HG02798 (cell line): ENCODE measurements at regions not wholly inside any gene's neighbourhood (a gene's known extent, or its start where the extent isn't known, plus 50 kb on each side); places are given as distances from the start of the nearest gene placed in this dataset.
"Not testable (repeated sequence)": the region's sequence is repeated elsewhere in the genome, so short reads cannot be mapped to it uniquely, and the experiment has no call there.

Experiments used
- ATAC-seq: cut with Tn5 transposase; IDR thresholded peaks from one replicate; pipeline ENCODE4 v1.9.1; 2021; ENCODE audit warnings: mild to moderate bottlenecking; ENCODE audit not compliant: unreplicated experiment, poor library complexity

DNA sequence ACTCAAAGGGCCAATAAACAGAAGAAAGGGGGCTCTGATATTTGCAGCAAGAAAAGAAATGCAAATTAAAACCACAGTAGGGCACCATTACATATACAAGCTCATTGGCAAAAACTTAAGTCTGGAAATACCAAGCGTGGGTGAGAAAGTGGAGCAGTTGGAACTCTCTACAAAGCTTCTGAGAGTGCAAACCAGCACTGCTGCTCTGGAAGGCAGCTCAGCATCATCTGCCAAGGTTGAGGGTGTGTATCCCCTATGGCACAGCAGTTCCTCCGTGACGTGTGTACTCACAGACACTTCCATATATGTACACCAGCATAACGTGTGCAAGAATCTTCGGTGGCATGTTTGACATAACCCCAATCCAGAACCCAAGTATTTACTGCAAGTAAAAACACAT lies 271.0 kb upstream of the ATP10A start:
- ATAC-seq = no peak

DNA sequence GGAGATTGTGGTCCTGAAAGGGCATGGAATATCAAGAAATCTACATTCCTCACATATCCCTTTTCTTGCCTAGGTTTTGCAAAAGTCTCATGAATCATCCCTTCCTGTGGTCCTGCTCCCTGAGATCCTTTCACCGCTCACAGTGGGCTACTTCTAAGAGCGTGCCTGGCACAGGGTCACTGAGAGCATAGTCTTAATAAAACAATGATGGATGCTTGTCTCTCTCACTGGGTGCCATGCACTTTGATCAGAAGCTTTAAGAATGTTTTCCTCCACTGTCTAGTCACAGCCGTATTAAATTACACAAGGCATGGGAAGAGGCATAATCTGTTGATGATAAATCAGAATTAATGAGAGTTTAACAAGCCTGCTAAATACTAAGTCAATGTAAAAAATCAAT lies 269.7 kb upstream of the ATP10A start:
- no peak for ATAC-seq

DNA sequence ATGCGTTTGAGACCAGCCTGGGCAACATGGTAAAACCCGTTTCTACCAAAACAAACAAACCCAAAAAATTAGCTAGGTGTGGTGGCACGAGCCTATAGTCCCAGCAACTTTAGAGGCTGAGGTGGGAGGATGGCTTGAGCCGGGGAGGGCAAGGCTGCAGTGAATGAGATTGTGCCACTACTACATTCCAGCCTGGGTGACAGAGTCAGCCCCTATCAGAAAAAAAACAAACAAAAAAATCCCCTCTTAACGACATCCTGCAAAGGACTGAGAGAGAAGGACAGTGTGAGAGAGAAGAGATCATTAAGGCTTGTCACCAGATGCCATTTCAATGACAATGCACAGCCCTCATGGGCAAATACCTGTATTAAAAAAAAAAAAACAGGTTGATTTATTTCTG lies 266.7 kb upstream of the ATP10A start:
- no peak for ATAC-seq

DNA sequence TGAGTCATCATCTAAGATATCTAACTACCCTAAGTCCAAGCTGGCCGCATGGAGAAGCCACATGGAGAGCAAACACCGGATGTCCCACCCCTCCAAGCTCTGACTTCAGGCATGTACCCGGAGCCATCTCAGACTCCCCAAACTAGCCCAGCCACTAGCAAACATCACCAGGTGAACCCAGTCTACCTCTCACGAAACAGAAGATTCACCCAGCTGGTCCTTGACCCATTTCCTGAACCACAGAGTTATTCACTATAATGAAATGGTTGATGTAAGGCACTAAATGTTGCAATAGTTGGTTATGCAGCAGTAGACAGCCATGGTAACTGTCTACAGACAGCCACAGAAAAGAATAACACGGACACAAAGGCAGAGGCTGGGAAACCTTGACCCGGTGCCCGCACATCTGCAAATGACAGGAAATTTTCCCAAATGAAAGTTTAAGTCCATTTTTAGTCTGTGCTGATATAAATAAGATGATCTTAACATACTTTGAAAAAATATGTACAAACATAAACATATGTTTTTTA lies 265.5 kb upstream of the ATP10A start:
- no peak for ATAC-seq

DNA sequence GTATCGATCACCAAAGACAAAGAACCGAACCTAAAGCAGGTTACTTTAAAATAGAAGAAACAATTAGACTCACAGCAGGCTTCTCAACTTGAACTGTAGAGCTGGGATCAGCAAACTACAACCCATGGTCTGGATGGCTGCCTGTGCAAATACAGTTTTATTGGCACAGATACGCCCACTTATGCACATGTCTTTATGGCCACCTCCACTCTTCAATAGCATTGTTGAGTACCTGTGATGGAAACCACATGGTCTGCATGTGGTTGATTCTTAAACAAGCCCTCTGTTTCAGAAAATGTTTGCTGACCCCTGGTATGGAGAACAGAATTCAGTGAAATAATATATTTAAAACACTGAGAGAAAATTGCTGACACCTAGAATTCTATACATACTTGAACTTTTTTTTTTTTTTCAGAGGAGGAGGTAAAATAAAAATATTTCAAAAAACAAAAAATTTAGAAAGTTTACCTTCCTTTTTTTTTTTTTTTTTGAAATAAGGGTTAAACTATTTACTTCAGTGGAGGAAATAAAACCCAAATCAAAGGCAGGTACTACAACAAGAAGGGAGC lies 263.8 kb upstream of the ATP10A start:
- ATAC-seq = no peak

DNA sequence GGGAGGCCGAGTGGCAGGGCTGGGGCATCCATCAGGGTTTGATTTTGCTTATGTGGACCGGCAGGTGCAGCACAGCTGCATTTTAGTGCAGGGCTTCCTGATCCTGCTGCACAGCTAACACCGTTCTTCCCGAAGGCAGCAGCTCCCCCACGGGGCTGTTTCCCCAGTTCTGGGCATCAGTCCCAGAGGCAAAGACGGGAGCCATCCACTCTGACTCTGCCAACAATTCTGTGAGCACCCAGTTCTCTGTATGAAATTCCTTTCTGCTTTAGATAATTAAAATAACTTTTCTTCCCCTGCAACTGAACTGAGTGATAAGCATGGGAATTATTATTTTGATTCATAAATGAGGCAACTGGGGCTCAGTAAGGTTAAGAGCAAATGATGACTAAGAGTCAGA lies 262.9 kb upstream of the ATP10A start:
- no peak for ATAC-seq

DNA sequence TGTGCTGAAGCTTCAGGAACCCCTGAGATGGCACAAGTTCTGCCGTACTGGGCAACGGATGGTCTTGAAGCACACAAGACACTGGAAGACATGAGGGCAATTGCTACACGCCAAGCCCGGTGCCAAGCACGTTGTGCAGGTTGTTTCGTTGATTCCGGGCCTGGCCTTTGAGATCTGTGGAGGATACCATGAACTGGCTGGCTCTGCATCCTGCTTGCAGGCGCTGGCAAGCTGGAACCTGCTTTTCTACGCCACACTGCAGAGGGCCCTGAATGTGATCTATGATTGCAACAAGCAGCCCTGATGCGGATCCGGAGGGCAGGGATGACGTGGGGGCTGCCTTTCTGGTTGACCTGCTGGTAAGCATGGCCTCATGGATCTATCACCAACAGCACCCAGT lies 262.5 kb upstream of the ATP10A start:
- no peak for ATAC-seq

DNA sequence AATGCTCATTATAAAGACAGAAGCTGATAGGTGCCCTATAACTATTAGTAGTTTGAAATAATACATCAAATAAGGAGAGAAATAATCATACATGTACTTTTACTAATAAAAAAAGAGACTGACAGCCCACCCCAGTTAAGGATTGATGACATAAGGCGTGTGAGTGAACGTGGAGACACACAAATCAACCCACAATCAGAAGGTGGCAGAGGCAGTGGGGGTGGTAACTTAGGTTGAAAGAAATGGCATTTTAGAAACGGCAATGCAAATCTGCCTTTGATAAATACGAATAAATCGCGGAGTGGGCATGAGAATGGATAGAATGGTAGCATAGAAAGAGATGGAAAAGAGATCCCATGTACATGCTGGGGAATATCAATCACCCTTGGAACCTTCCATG lies 256.2 kb upstream of the ATP10A start:
- ATAC-seq = no peak

DNA sequence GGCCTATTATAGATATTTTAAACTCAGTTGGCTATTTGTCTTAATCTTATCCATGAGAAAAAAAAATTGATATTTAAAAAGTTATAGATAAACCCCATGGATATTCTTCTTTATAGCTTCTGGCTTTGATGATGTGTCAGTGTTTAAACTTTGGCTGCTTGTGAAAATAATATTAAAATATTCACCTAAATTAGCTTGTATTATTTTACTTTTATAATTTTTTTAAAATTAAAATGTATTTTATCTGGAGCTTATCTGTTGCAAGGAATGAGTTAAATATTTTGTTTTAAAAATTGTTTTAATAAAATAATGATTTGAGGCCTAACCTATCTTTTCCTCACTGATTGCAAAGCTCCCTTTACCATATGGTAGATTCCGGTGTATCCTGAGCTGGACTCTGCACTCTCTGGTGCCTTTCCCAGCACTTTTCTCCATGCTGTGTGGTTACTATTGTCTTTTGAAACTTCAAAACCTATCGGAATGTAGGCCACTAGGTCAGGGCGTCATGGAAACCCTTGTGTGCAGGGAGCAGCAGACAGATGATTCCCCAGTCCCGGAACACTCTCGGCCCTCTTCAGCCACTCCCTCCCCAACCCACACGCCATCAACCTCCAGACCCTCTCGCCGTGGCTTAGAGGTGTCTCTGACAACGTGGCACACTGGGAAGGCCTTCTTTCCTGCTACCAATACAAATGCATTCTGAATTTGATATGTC lies 252.3 kb upstream of the ATP10A start:
- ATAC-seq = no peak

DNA sequence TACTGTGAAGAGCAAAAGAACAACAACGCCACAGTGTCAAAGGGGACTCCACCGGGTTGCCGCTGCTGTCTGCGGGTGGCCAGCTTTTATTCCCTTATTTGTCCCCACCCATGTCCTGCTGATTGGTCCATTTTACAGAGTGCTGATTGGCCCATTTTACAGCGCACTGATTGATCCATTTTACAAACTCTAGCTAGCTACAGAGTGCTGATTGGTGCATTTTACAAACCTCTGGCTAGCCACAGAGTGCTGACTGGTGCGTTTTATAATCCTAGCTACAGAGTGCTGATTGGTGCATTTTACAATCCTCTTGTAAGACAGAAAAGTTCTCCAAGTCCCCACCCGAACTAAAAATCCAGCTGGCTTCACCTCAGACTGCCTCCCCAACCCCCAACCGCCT lies 251.0 kb upstream of the ATP10A start:
- ATAC-seq = not testable (repeated sequence)

DNA sequence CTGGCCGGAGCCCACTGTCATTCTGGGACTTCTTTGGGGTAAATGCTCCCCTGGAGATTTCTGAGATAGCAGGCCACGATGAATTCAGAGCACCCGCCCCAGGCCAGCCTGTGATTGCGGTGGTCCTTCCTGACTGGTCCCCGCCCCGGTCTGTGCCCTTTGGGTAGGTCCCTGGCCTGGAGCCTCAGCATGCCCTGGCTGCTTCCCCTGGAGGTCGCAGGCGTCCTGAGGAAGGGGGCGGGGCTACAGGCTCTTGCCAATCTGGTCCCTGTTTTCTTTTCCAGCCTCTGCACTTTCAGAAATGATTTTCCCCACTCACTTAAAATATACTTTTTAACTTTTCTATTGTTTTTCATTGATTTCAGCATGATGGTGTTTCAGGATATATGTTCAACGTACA lies 250.2 kb upstream of the ATP10A start:
- no peak for ATAC-seq

DNA sequence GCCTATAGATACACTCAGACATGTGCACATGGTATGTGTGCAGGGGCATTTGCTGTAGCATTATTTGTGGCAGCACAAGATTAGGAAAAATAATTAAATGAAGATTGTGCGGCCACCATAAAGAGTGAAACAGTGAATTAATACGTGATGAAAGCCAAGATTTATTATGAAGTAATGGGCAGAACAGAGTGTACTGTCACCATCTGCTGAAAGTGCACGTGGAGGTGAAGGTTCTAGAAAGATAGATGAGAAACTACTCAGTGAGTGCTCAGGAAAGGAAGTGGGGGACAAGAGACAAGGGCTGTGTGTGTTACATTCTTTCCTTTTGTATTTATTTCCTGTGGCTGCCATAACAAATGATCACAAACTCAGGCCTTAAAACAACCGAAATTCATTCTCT lies 246.1 kb upstream of the ATP10A start:
- no peak for ATAC-seq

DNA sequence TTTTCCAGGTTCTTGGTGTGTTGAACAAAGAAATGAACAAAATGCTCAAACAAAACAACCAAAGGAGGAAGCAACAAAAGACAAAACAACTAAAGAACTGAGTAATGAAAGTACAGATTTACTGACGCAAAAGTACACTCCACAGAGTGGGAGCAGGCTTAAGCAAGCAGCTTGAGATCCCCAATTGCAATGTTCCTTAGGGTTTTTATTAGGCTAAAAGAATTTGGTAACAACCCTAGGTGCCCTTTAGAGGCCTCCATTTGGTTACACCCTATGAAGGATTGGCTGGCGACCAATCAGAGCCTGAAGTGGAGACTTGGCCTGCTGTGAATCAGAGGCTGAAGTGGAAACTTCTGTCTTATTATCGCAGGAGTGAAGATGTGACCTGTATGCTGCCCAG lies 243.4 kb upstream of the ATP10A start:
- no peak for ATAC-seq

DNA sequence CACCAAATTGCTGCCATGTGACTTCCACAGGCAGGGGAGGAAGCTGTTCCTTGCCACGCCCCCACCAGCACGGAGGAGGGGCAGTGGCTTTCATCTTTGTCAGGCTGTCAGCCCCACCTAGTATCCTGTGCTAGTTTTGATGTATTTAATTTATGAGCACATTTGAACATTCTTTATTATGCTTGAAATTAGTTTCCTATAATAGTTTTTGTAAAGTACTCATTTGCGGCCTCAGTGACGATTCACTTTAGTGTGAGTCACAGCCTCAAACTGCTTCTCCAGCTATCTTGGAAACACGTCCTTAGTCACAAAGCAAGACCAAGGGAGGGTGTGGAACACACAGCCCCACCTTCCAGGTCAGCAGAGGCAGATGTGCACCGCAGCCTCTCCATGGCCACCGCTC lies 239.9 kb upstream of the ATP10A start:
- no peak for ATAC-seq

DNA sequence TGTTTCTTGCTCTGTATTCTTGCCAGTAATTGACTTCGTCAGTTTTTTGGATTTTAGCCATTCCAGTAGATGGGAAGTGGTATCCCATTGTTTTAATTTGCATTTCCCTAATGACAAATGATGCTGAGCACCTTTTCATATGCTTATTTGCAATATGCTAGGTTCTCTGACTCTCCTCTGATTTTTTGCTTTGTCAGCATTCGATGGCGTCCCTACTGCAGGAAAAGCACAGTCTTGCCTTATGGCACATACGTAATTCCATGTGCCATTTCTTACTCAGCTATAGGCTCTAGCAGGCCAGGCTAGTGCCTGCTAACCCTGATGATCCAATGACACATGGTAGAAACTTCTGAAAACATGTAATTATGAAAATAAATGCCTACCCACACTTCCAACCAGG lies 239.2 kb upstream of the ATP10A start:
- ATAC-seq = no peak

DNA sequence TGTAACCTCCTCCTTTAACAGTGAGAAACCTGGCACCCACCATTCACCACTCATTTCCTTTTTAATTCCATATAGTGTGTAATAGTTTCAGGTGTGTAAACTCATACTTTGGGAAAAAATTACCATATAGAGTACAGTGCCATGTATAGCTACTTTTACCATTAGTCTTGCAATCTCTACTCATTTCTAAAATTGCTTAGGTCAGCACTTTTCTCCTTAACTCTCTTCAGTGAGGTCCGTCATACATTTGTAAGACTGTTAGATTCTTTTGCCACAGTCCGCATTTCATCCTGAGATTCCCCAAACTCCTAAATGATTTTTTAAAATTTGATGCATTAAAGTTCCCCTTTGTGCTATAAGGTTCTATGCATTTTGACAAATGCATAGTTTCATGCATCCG lies 238.3 kb upstream of the ATP10A start:
- no peak for ATAC-seq

DNA sequence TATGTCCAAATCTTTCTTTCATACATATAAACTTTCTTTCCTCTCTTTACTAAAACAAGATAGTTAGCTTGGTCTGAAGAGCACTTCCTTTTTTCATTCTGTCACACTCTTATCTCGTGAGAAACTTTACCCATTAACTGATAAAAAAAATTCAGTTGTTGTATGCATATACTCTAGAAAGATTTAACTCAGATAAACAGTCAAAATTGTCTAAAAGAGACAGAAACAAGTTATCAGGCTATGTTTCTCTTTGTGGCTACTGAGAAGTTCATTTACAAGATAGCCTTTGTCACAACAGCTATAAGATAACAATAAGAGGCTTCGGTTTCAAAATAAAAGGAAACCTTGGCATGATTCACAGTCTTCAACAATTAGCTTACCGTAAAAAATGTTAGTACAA lies 235.7 kb upstream of the ATP10A start:
- ATAC-seq = no peak

DNA sequence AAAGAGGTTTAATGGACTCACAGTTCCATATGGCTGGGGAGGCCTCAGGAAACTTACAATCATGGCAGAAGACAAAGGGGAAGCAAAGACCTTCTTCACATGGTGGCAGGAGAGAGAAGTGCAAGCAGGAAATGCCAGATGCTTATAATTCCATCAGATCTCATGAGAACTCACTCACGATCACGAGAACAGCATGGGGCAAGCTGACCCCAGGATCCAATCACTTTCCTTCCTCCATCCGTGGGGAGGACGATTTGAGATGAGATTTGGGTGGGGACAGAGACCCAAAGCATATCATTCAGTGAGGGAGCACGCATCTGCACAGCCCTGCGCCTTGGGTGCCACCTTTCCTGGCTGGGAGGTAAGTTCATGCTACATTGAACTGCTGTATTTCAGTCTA lies 234.1 kb upstream of the ATP10A start:
- no peak for ATAC-seq

DNA sequence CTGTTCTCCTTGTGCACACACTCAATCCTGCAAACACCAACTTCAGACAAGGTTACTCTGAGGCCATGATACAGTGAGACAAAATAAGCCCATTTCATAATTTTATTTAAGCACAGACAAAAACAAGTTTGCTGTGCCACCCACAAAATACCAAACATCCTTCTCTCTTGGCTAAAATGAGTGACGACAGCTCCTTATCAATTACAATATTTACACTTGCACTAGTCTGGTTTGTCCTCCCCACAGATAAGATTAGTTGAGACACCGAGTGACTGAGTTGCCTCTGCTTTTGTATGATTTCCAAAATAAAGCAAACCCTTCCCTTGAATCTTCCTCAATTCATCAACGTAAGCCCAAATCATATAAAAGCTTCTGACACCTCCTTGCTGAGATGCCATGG lies 233.5 kb upstream of the ATP10A start:
- ATAC-seq = no peak

DNA sequence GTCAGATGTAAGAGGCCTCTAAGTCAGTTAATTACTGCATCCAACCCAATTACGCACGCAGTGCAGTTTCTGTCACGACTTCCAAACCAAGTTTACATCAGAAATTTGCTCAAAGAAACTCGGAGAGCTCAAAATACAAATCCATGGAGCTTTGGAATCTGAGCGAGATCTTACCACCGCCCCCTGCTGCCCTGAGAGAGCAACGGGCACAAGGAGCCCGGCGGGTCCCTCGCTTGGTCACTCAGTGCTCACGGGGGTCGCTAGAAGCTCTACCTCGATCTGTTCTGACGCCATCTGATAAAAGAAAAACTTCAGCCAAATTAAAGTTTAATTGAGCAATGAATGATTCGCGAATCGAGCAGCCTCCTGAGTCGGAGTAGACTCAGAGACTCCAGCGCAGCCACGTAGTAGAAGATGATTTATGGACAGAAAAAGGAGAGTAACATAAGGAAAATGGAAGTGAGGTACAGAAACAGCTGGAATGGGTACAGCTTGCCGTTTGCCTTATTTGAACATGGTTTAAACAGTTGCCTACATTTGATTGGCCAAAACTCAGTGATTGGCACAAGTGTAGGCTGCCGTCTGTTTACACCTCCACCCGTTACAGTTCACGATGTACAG lies 232.7 kb upstream of the ATP10A start:
- ATAC-seq = no peak

DNA sequence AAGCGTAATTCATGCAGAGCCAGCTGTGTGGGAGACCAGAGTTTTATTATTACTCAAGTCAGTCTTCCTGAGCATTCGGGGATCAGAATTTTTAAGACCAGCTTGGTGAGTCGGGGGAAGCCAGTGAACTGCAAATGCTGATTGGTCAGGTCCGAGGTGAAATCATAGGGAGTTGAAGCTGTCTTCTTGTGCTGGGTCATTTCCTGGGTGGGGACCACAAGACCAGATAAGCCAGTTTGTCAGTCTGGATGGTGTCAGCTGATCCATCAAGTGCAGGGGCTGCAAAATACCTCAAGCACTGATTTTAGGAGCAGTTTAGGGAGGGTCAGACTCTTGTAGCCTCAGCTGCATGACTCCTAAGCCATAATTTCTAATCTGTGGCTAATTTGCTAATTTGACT lies 228.1 kb upstream of the ATP10A start:
- no peak for ATAC-seq

DNA sequence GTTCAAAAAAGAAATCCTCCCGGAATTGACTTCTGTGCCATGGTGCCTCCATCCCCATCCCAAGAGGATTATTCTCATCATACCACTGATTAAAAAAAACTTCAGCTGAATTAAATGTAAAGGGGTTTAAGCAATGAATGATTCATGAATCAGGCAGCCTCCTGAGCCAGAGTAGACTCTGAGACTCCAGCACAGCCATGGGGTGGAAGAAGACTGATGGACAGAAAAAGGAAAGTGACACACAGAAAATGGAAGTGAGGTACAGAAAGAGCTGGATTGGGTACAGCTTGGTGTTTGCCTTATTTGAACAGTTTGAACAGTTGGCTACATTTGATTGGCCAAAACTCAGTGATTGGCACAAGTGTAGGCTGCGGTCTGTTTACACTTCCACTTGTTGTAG lies 224.8 kb upstream of the ATP10A start:
- ATAC-seq = no peak
